Posterior vena cava (tissue), 2 donors: ENCODE measurements at regions not wholly inside any gene's neighbourhood (a gene's known extent, or its start where the extent isn't known, plus 50 kb on each side); places are given as distances from the start of the nearest gene placed in this dataset.
A peak's percentile ranks its signal among the peaks of the same experiment; 100 is the strongest.

Source experiments
- DNase-seq: peaks from one replicate; pipeline ENCODE4 v3.0.0-alpha.2; 2020; ENCODE audit warnings: low spot score
- intact Hi-C, 2 donors: fragments of 100-400 bp; cut with DNase I; formaldehyde crosslinking; loops; one replicate each; pipeline versions ENCODE4 v1.14.1 to v1.14.2; 2022 to 2023
- donor health status: DM: yes; HTN: yes; CAD: no.
- donor health status: DM: yes; HTN: yes; CAD: no.

DNA sequence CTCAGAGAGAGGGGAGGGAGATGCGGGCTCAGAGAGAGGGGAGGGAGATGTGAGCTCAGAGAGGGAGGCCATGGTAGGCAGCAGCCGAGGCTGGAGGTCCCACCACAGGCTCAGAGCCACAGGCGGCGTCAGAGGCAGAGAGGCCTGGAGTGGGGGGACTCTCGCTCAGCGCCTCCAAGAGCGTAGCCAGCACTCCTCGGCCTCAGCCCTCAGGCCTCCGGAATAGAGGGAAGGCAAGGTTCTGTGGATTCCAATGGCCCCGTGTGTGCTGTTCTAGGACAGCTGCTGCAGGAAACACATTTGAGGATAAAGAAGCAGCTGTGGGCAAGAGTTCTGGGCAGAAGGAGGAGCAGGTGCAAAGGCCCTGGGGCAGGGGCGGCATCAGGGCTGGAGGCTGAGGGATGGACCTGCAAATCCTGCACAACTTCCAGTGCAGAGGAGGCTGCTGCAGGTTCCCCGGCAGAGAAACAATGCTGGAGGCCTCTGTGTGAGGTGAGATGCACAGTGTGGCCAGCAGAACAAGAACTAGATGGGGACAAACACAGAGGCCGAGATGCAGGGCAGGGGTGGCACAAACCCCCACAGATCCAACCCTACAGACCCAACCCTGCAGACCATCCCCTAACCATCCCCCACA lies 59.1 kb upstream of the GALNT9 start:
- intact Hi-C loops, result no loop called here
- DNase-seq, result peak; percentile 34

DNA sequence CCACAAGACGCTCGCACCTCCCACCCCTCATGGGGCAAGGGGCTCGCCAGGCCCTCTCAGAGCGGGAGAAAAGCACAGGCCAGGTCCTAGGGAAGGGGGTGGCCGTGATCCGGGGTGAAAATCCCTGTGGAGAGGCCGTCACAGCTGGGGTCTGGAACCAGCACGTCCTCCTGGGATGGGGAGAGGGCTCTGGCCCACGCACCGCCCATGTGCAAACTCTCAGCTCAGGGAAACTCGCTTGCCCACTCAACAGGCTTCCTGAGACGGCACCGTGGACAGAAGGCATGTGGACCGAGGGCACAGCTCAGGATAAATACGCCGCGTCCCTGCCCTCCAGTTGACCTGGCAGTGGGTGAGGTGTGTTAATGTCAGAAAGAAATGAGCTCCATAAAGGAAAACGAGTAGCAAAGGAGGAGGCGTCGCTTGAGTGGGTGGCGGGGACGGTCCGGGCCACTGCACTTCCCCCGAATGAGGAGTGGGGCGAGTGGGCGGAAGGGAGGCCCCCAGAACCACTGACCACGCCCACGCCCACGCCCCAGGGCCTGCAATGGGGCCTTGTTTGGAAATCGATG lies 57.6 kb upstream of the GALNT9 start:
- intact Hi-C loops, result no loop called here
- DNase-seq, result peak; percentile 76

DNA sequence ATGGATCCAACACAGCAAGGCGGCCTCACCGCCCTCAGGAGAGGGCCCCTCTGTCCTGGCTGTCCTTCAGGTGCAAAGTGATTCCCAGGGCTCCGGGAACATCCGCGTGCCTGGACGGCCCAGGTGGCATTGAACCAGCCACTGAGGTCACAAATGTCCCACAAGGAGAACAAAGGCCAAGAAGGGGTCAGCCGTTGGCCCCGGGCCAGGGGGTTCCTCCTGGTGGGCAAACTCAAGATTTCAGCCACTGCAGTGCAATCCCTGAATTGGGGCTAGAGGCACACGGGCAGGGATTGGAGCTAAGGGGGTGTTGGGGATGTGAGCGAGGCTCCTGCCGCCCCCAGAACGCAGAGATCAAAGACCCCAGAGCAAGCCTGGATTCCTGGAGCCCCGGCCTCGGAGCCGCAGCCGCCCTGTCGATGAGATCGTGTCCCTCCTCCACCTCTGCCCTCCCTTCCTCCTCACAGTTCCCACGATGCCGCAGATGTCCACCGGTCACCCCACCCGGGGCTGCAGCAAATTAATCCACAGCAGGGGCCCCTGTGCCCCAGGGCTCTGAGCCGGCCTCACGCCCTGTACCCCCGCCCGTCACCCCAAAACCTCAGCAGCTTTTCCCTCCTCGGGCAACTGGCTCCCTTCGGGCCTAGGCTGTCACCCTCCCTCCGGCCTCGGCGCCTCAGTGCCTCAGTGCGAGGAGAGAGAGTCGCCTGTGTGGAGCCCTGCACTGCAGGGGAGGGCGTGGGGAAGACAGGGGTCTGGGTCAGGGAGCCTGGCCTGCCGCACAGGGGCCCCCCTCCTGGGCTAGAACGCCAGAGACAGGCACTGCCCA lies 56.7 kb upstream of the GALNT9 start:
- intact Hi-C loops, result no loop called here
- peak; percentile 73 for DNase-seq

DNA sequence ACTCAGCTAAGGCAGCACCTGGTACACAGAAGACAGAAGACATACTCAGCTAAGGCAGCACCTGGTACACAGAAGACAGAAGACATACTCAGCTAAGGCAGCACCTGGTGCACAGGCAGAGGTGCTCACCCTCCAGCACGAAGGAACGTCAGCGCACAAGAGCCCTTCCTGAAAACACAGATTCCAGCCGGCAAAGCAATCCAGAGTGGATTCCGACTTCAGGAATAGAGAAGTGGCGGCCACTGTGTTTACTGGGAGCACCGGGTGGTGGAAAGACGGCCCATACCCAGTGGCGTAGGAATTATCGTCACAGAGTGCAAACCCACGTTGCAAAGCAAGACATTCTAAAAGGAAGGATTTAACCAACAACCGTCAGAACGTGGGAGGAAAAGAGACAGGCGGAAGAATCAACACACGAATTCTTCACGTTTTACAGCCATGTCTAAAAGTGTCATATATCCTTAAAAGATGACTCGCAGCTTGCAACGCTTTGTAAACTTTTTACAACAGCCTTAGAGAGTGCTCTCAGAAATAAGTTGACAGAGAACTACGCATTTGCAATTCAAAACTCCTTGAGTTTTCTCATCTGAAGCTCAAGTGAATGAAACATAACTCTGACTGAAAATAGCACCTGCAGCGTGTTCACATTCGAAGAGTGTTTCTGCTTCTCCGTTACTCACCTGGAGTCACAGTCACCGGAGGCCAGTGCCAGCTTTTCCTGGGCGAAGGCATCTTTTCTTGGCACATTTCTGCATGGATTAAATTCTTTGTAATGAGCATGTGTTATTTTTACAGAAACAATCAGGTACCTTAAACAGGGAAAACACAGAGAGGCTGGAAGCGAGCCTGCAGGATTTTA lies 55.8 kb upstream of the GALNT9 start:
- DNase-seq, result peak; percentile 32
- intact Hi-C loops, result no loop called here

DNA sequence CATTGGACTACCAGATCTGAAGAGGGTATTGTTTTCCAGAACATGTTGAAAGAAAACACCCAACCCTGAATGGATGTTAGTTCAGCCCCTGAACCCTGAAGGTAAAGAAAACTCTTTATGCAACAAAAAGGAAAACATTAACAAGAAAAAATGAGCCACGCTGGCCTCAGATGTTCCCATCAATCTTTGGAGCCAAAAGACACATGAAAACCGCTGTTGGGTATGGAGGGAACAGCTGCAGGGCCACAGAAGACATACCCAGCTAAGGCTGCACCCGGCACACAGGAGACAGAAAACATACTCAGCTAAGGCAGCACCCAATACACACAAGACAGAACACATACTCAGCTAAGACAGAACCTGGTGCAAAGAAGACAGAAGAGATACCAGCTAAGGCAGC lies 51.3 kb upstream of the GALNT9 start:
- intact Hi-C loops, result no loop called here
- no peak for DNase-seq

DNA sequence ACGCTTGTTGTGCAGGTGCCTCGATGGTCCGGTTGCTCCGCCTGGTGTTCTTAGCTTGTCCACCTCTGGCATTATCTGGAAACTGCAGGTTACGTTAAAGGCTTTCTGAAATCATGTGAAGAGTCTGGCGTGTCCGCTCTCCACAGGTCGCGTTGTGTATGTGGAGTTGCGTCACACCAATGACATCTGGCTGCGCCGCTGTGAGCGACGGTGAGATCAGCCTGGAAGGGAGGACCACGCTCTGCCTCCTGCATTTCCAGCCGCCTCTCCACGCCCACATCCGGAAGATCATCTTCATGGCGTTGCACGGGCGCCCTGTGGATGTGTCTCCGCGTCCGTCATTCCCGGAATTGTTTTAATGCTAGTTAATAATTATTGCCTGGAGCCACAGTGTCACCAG lies 50.6 kb upstream of the GALNT9 start:
- peak; percentile 73 for DNase-seq
- intact Hi-C loops, result loop anchor here in 1 of 2 donors (5.0 kb wide), 1 partner anchor 328 kb away; no protein-coding TSS in a partner anchor

DNA sequence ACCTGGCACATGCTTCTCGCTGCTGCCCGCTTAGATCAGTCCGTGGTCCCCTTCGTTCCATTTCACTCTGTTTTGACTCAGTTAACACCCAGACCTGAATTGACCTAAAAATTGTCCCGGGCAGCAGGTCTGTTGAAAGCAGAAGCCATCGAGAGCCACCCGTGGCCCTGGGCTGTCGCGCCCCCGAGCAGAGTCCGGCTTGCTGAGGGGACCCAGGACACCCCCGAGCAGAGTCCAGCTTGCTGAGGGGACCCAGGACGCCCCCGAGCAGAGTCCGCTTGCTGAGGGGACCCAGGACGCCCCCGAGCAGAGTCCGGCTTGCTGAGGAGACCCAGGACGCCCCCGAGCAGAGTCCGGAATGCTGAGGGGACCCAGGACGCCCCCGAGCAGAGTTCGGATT lies 50.2 kb upstream of the GALNT9 start:
- DNase-seq, result no peak
- intact Hi-C loops, result loop anchor here in 1 of 2 donors (5.0 kb wide), 1 partner anchor 327 kb away; no protein-coding TSS in a partner anchor
